ENCODE measurements at regions not wholly inside any gene's neighbourhood (a gene's known extent, or its start where the extent isn't known, plus 50 kb on each side); places are given as distances from the start of the nearest gene placed in this dataset.

DNA sequence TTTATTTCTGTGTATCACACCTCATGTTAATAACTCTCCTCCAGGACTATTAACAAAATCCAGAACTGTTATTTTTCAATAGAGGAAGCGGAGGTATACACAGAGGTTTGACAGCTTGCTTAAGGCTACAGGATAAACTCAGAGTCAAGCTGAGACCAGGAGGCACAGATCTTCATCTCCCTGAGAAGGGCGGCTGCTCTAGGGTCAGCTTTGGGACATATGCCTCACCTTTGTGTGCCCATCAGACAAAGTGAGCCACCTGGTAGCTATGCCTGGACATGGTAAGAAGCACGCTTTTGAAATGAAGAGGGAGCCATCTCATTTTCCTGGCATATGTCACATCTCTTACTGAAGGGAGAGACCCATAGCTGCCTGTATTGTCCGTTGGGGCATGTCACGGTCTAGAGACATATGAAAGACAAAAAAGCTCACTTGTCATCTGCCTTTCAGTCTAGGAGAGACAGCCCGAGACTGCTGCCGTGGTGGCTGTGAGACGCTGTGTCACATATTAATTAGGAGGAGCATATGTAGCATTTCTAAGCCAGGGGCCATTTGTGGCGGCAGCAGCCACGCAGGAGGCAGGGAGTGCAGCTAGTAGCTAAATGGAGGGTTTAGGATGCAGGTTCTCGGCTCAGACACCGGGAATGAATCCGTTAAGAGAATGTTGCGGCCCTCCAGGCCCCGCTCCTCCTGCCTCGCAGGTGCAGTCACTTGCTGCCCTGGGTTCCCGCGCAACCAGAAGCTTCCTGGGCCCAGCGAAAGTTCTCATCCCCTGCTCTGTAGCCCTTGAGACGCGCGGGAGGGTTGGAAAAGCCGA, 161.3 kb upstream of the C1orf21 start (continued):
- TF ChIP-seq, protein P1, sequence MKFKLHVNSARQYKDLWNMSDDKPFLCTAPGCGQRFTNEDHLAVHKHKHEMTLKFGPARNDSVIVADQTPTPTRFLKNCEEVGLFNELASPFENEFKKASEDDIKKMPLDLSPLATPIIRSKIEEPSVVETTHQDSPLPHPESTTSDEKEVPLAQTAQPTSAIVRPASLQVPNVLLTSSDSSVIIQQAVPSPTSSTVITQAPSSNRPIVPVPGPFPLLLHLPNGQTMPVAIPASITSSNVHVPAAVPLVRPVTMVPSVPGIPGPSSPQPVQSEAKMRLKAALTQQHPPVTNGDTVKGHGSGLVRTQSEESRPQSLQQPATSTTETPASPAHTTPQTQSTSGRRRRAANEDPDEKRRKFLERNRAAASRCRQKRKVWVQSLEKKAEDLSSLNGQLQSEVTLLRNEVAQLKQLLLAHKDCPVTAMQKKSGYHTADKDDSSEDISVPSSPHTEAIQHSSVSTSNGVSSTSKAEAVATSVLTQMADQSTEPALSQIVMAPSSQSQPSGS (IDR thresholded peaks at IDR 0.05; ENCODE audit: low read length): no peak
- TF ChIP-seq BCL11A (IDR thresholded peaks at IDR 0.05; ENCODE audit: low read depth in 2 of 2, low read length in 2 of 2) (no peak), RFX5 (IDR thresholded peaks at IDR 0.05; ENCODE audit: borderline replicate concordance, low read depth, low read length) (no peak), KDM4A (IDR thresholded peaks at IDR 0.05; ENCODE audit: low read depth, low read length, severe bottlenecking) (no peak), TAF1 (IDR thresholded peaks at IDR 0.05; ENCODE audit: low read depth, low read length) (no peak)
